ENCODE measurements at regions not wholly inside any gene's neighbourhood (a gene's known extent, or its start where the extent isn't known, plus 50 kb on each side); places are given as distances from the start of the nearest gene placed in this dataset.

- TF ChIP-seq EZH2 (IDR thresholded peaks at IDR 0.05; ENCODE audit: low read length, missing control alignments) (no peak), CTCF (conservative IDR thresholded peaks at IDR 0.05 in 1 of 2, IDR thresholded peaks at IDR 0.05 in 1 of 2; ENCODE audit: low read depth in 1 of 2, low read length in 2 of 2) (no peak)
Observed at GRCh38 chr7:133202942-133203341, 49.9 kb upstream of the EXOC4 start.

All from fibroblast of lung (primary cell).